ENCODE measurements at regions not wholly inside any gene's neighbourhood (a gene's known extent, or its start where the extent isn't known, plus 50 kb on each side); places are given as distances from the start of the nearest gene placed in this dataset.
"Not testable (repeated sequence)": the region's sequence is repeated elsewhere in the genome, so short reads cannot be mapped to it uniquely, and the experiment has no call there.

DNA sequence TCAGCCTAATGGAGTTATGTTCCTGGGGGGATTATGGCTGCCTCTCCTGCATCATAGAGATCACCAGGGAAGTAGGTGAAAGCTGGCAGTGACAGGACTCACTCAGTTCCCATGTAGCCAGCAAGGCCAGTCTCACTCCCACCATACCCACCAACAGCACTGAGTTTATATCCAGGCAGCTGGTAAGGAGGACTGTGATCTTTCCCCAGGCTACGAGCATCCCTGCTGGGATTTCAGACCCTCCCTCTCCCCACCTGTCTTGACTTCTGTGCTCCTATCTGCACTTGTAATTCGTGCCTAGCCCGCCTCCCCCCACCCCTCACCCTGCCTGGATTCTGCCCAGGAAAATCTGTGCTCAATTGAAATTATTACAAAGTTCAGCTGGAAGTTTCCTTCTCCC is 499.1 kb upstream of the NUDT12 start:
- Histone ChIP-seq H3K27me3 (no peaks in the 10 kb centered on the region), H3K9me3 (replicated peaks) (no peaks in the 10 kb centered on the region), H3K4me3 (no peak overlapping the region), H3K4me1 (no peaks in the 10 kb centered on the region), H3K27ac (no peak overlapping the region), H3K36me3 (no peaks in the 10 kb centered on the region)
- no peak for DNase-seq

DNA sequence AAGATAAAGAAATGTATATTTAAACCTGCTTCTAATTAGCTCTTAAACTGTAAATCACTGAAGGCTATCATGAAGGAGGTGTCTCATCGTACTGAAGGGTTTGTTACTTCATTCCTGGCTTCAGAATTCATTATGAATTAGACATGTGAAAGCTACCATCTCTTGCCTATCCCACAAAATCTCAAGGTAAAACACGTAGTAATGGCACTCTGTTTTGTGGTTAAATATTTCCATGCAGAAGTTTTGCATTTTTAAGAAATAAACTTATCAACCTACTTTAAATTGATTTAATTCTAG is 490.7 kb upstream of the NUDT12 start:
- no peaks in the 10 kb centered on the region for H3K9me3 ChIP-seq (replicated peaks)
- no peaks in the 10 kb centered on the region for H3K36me3 ChIP-seq
- H3K4me1 ChIP-seq = peaks cover 3% of the 10 kb centered on the region; the same call in 1 of the 2 replicates
- H3K27me3 ChIP-seq = no peaks in the 10 kb centered on the region
- no peak for DNase-seq
- H3K27ac ChIP-seq = no peak overlapping the region
- H3K4me3 ChIP-seq = no peak overlapping the region

DNA sequence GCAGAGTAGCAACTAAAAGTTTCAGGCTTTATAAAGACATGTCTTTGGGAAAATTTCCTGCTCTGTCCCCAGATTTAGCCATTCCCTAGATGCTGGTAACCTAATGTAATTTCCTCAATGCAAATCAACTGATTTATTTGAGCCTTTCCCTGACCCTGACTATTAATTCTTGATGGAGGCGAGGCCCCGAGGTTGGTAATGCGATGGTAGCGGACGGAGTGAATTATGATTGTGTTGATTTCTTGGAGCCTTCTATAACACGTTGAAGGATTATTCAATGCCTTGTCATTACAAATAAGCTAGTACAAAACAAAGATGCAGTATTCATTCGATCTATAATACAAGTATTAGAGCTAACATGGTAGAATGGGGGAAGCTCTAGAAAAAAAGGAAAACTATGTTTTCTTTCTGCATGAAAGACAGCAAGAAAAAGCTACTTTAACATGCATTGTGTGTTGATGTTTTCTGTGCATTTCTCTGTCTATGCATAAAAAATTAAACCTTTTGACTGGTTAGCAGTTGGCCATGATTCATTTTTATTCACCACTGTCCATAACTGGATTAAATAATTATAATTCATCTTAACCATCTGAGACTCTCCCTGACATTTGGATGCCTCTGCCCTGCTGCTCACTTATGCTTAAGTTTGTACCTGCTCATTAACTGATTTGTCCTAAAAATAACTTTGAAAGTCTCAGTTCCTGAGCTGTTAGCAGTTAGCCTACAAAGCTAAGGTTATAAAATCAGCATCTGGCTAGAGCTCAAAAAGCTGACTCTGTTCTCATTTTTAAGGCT is 490.2 kb upstream of the NUDT12 start:
- Histone ChIP-seq H3K27ac (no peak overlapping the region), H3K4me3 (no peak overlapping the region), H3K4me1 (peaks cover 8% of the 10 kb centered on the region; the same call in 1 of the 2 replicates), H3K27me3 (no peaks in the 10 kb centered on the region), H3K9me3 (replicated peaks) (no peaks in the 10 kb centered on the region), H3K36me3 (no peaks in the 10 kb centered on the region)
- no peak for DNase-seq

DNA sequence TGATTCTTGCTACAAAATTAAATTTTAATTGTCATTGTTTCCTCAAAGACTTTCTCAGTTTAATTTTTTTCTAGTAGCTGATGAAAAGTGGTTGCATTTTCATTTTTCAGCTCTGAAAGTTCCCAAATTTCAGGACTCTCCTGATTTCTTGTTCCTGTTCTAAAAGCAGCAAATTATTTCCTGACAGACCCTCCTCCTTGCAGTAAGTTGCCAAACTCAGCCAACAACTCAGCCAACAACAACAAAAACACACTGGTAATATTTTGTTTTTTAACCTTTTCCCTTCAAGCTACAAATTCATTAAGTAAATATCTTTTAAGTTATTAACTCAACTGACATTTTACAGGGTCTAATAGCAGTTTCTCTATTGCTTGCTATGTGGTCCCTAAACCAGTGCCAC is 487.8 kb upstream of the NUDT12 start:
- Histone ChIP-seq H3K4me3 (no peak overlapping the region), H3K36me3 (no peaks in the 10 kb centered on the region), H3K27ac (no peak overlapping the region), H3K27me3 (no peaks in the 10 kb centered on the region), H3K4me1 (peaks cover 21% of the 10 kb centered on the region), H3K9me3 (replicated peaks) (no peaks in the 10 kb centered on the region)
- DNase-seq = no peak

DNA sequence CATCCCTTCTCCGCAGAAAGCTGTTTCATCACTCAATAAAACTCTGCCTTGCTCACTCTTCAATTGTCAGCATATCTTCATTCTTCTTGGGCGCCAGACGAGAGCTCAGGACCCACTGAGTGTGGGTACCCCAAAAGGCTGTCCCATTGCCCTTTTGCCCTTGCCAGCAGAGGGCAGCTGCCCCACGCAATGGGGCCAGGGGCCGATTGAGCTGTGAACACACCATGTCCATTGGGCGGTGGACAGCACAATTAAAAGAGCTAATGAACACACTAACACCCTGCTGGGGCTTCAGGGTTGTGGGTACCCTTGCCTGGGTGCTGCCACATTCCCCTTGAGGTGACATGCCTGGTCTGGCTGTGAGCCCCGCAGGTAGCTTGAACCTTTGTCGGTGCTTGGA is 487.2 kb upstream of the NUDT12 start:
- no peaks in the 10 kb centered on the region for H3K36me3 ChIP-seq
- no peak for DNase-seq
- no peaks in the 10 kb centered on the region for H3K9me3 ChIP-seq (replicated peaks)
- no peak overlapping the region for H3K4me3 ChIP-seq
- H3K27ac ChIP-seq = no peak overlapping the region
- no peaks in the 10 kb centered on the region for H3K27me3 ChIP-seq
- H3K4me1 ChIP-seq = peaks cover 23% of the 10 kb centered on the region

DNA sequence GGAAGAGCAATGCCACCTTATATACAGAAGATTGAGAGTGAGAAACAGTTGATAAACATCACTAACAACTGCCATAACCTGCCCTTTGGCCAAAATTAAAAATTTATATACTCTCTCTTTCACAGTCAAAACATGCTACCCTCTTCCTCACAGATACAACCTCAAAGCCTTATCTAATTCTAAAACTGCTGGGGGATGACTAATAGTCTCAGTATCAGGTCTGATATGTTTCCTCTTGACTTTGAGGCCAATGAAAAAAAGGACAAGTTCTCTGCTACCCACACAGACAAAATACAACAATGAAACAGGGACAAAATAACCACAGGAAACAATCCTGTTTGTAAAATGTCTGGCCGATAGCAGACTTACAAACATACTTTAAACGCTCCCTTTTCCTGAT is 485.6 kb upstream of the NUDT12 start:
- no peak overlapping the region for H3K27ac ChIP-seq
- H3K27me3 ChIP-seq = no peaks in the 10 kb centered on the region
- no peak for DNase-seq
- no peak overlapping the region for H3K4me3 ChIP-seq
- no peaks in the 10 kb centered on the region for H3K9me3 ChIP-seq (replicated peaks)
- H3K36me3 ChIP-seq = no peaks in the 10 kb centered on the region
- peaks cover 23% of the 10 kb centered on the region for H3K4me1 ChIP-seq

DNA sequence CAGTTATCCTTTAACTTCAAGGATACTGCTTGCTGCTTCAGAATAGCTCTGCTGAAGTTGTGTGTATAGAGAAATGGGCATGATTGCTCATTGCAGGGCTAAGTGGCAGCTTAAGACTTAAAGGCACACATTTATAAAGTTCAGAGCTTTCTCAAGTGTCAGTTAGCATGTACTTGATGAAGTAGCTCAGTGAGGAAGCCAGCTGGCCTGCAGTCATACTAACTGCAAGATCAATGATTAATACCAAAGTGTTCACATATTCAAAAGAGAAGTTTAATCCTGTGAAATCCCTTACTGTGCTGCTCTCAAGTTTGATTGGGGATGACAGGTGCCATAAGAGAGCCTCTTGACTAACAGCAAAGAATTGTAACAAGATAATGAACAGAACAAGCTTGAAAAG is 483.4 kb upstream of the NUDT12 start:
- no peak overlapping the region for H3K4me3 ChIP-seq
- DNase-seq = peak; percentile 55 to 82
- H3K4me1 ChIP-seq = peaks cover 23% of the 10 kb centered on the region

DNA sequence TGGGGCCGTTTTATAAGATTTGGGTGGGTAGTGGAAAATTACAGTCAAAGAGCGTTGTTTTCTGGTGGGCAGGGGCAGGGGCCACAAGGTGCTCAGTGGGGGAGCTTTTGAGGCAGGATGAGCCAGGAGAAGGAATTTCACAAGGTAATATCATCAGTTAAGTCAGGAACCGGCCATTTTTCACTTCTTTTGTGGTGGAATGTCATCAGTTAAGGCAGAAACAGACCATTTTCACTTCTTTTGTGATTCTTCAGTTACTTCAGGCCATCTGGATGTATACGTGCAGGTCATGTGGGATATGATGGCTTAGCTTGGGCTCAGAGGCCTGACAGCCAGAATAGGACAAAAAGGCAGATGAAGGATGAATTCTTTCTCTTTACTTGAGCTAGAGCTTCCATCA is 477.3 kb upstream of the NUDT12 start:
- not testable (repeated sequence) for H3K27me3 ChIP-seq; H3K9me3 ChIP-seq (replicated peaks); H3K27ac ChIP-seq; DNase-seq; H3K4me1 ChIP-seq; H3K36me3 ChIP-seq; H3K4me3 ChIP-seq

More for the DNA sequence above, 483.4 kb upstream of the NUDT12 start:
- no peaks in the 10 kb centered on the region for H3K9me3 ChIP-seq (replicated peaks)
- H3K36me3 ChIP-seq = no peaks in the 10 kb centered on the region
- H3K27ac ChIP-seq = peak overlapping the region; percentile 57
- no peaks in the 10 kb centered on the region for H3K27me3 ChIP-seq

DNA sequence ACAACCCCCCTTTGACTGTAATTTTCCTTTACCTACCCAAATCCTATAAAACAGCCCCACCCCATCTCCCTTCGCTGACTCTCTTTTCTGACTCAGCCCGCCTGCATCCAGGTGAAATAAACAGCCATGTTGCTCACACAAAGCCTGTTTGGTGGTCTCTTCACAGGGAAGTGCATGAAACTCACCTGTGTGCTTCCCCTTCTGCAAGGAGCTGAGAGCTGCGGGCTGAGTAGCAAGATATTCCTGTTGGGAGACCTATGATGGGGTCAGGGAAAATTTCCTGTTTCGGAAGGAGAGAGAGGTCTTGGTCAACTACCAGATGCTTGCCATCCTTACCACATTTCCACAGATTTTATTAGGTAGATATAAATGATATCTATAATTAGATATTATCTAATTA is 474.5 kb upstream of the NUDT12 start:
- not testable (repeated sequence) for DNase-seq, H3K36me3 ChIP-seq, H3K27me3 ChIP-seq

DNA sequence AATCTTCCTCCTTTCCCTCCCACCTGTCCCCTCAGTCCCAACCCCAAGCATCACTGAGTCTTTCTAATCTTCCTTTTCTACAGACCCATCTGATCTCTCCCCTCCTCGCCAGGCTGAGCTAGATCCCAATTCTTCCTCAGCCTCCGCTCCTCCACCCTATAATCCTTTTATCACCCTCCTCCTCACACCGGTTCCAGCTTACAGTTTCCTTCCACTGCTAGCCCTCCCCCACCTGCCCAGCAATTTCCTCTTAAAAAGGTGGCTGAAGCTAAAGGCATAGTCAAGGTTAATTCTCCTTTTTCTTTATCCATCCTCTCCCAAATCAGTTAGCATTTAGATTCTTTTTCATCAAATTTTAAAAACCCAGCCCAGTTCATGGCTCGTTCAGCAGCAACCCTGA is 470.6 kb upstream of the NUDT12 start:
- not testable (repeated sequence) for H3K36me3 ChIP-seq; DNase-seq; H3K4me3 ChIP-seq; H3K9me3 ChIP-seq (replicated peaks); H3K27me3 ChIP-seq; H3K4me1 ChIP-seq; H3K27ac ChIP-seq

More for the DNA sequence above, 474.5 kb upstream of the NUDT12 start:
- not testable (repeated sequence) for H3K4me3 ChIP-seq; H3K4me1 ChIP-seq; H3K9me3 ChIP-seq (replicated peaks); H3K27ac ChIP-seq

DNA sequence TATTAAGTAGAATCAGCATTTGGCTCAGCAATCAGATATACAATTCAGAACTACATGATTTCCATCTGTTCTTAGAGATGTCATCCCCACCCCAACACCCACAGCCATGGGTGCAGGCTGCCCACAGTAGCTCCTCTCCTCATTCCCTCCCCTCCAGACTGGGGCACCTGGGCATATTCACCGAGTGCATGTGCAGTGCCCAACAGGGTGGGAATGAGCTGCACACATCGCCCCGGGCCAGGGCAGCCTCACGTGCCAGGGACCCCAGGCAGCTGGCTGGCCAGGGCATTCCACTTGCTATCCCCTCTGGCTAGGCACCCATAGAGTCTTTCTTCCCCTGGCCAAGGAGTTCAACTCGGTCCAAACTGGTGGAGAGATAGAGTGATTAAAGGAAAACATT is 461.9 kb upstream of the NUDT12 start:
- no peak for DNase-seq
- Histone ChIP-seq H3K27ac (no peak overlapping the region), H3K4me1 (no peaks in the 10 kb centered on the region), H3K9me3 (replicated peaks) (no peaks in the 10 kb centered on the region), H3K27me3 (no peaks in the 10 kb centered on the region), H3K36me3 (no peaks in the 10 kb centered on the region), H3K4me3 (no peak overlapping the region)

DNA sequence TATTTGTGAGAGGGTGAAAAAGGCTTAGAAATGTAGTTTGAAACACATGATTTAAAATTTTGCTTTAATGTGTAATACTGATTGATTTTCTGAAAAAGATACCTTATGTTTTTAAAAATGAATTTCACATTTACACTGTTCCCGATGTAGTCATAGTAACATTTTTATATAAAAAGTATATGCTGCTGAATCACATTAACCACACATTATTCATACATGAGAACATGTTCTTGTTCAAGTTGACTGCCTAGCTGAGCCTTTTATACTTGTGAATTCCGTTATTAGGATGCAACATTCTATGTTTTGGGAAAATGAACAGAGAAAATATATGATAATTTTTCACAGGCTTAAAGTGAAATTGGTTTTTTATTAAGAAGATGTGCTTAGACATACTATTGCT is 461.1 kb upstream of the NUDT12 start:
- no peak for DNase-seq
- Histone ChIP-seq H3K36me3 (no peaks in the 10 kb centered on the region), H3K4me3 (no peak overlapping the region), H3K27ac (no peak overlapping the region), H3K27me3 (no peaks in the 10 kb centered on the region), H3K4me1 (no peaks in the 10 kb centered on the region), H3K9me3 (replicated peaks) (no peaks in the 10 kb centered on the region)

DNA sequence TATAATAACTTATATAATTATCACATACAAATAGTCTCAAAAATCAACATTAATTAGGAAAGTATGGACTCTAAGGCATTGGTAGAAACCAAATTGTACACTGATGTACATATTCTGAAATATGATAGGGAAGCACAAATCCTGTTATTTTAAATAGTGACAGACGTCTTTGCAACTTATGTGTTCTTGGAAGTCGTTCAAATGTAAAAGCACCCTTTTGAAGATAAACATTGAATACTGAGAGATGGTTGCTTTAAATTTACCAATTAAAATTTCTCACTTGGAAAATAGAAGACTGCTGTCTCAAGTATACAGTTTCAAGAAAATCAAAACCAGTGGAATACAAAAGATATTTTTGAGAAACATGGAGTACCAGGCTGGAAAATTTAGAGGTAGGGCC is 457.4 kb upstream of the NUDT12 start:
- Histone ChIP-seq H3K27me3 (no peaks in the 10 kb centered on the region), H3K4me1 (no peaks in the 10 kb centered on the region), H3K9me3 (replicated peaks) (0 out of 2 replicates have a peak, but pooled peaks cover 10% of the 10 kb centered on the region), H3K27ac (no peak overlapping the region), H3K36me3 (no peaks in the 10 kb centered on the region), H3K4me3 (no peak overlapping the region)
- no peak for DNase-seq

DNA sequence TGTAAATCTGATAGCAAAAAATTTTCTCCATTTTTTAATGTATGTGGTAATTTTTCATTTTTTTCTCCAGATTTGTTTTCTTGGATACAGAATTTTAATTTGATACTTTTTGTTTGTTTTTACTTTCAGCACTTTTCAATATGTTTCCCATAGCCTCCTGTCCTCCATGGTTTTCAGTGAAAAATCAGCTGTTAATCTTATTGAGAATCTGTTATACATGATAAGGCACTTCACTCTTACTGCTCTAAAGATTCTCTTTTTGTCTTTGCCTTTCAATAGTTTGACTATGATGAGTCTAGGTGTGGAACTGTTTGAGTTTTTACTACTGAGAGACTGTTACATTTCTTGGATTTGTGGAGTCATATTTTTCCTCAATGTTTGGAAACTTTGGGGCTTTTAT is 455.7 kb upstream of the NUDT12 start:
- Histone ChIP-seq H3K9me3 (replicated peaks) (0 out of 2 replicates have a peak, but pooled peaks cover 10% of the 10 kb centered on the region), H3K36me3 (no peaks in the 10 kb centered on the region), H3K4me1 (no peaks in the 10 kb centered on the region), H3K27ac (no peak overlapping the region), H3K27me3 (no peaks in the 10 kb centered on the region), H3K4me3 (no peak overlapping the region)
- peak in 1 of 2 experiments; percentile 21 for DNase-seq

DNA sequence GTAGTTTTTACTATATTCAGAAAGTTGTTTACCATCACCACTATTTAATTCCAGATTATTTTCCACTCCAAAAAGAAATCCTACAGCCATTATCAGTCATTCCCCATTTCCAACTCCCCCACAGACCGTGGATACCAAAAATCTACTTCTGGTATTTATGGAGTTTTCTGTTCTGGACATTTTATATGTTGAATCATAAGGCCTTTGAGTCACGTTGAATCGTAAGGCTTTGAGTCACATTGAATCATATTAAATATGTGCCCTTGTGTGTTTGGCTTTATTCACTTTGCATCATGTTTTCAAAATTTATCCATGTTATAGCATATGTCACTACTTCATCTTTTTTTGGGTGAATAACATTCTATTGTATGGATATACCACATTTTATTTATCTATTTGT is 454.1 kb upstream of the NUDT12 start:
- H3K36me3 ChIP-seq = no peaks in the 10 kb centered on the region
- H3K27ac ChIP-seq = no peak overlapping the region
- DNase-seq = no peak
- no peaks in the 10 kb centered on the region for H3K27me3 ChIP-seq
- H3K4me3 ChIP-seq = no peak overlapping the region
- H3K9me3 ChIP-seq (replicated peaks) = 0 out of 2 replicates have a peak, but pooled peaks cover 10% of the 10 kb centered on the region
- no peaks in the 10 kb centered on the region for H3K4me1 ChIP-seq

DNA sequence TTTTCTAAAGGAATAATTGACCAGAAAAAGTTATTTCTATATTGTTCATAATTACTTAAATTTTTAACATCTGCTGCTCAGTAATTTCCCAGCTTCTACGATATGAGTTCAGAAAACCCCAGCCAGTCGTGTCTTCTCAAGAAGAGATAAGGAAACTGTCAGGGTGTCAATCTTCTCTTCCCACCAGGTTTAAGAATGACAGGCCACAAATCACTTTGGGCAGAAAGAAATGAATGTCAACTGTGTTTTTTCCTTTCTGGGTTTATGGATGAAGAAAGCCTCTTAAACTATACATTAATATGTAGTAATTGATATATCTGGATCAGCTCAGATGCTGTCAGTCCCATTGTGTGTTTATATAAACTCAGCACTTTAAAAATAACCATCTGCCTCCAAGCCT is 453.2 kb upstream of the NUDT12 start:
- 0 out of 2 replicates have a peak, but pooled peaks cover 10% of the 10 kb centered on the region for H3K9me3 ChIP-seq (replicated peaks)
- no peaks in the 10 kb centered on the region for H3K27me3 ChIP-seq
- no peak overlapping the region for H3K27ac ChIP-seq
- H3K4me1 ChIP-seq = no peaks in the 10 kb centered on the region
- H3K4me3 ChIP-seq = no peak overlapping the region
- no peaks in the 10 kb centered on the region for H3K36me3 ChIP-seq
- no peak for DNase-seq

Data from SJCRH30 (cell line).